ENCODE measurements at regions not wholly inside any gene's neighbourhood (a gene's known extent, or its start where the extent isn't known, plus 50 kb on each side); places are given as distances from the start of the nearest gene placed in this dataset.

DNA sequence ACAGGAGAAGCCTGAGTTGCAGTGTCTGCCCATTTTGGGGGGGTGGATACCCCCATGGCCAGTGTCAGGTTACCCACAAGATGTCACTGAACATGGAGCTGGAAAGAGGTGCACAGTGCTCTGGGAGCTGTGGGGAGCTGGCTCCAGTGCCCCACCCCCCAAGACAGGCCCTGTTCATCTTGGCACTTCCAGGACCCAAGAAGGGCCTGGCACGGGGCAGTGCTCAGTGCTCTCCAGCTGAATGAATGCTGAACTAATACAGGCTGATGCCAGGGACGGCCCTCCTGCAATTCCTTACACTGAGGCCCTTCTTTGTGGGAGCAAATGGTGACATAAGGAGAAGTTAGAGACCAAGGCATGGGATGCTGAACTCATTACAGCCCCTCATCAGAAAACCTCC is 163.4 kb upstream of the GLI2 start:
- Histone ChIP-seq H4K91ac (replicated peaks; ENCODE audit: insufficient read length, low read length) (no peak overlapping the region), H3K36me3 (ENCODE audit: control insufficient read depth in 2 of 4, insufficient read depth in 4 of 4, low read length in 3 of 4) (no peaks in the 10 kb centered on the region), H3K23me2 (ENCODE audit: low read depth, low read length) (no peaks in the 10 kb centered on the region; the same call in 1 of the 2 replicates), H3K14ac (ENCODE audit: insufficient read length) (no peak overlapping the region), H3K23ac (ENCODE audit: insufficient read length) (no peak overlapping the region), H3K56ac (replicated peaks; ENCODE audit: insufficient read length, low read depth, low read length) (no peak overlapping the region), H3K4me3 (ENCODE audit: extremely low read depth in 1 of 4, insufficient read depth in 2 of 4, low read depth in 3 of 4, low read length in 4 of 4) (no peak overlapping the region), H3K27ac (ENCODE audit: low read depth, low read length) (no peak overlapping the region), H3K79me2 (ENCODE audit: control insufficient read depth in 1 of 2, insufficient read depth in 2 of 2, low read length in 2 of 2) (no peaks in the 10 kb centered on the region), H2BK20ac (ENCODE audit: low read length) (no peak overlapping the region), H3K9me3 (ENCODE audit: insufficient read depth in 2 of 2, low read depth in 1 of 2, low read length in 1 of 2) (no peaks in the 10 kb centered on the region), H3K9ac (replicated peaks in 1 of 4; ENCODE audit: extremely low read depth in 1 of 4, low read depth in 3 of 4, low read length in 3 of 4) (no peak overlapping the region), H4K20me1 (replicated peaks in 1 of 2; ENCODE audit: control insufficient read depth in 1 of 2, insufficient read depth in 2 of 2, low read length in 2 of 2) (peaks cover 0 to 2% of the 10 kb centered on the region in 2 experiments), H3K79me1 (ENCODE audit: low read depth, low read length) (no peaks in the 10 kb centered on the region), H3K4ac (replicated peaks; ENCODE audit: insufficient read length, low read depth, low read length) (no peak overlapping the region), H3K27me3 (replicated peaks in 1 of 4; ENCODE audit: control insufficient read depth in 3 of 4, extremely low read depth in 1 of 4, insufficient read depth in 3 of 4, low read length in 3 of 4) (peaks cover 0 to 44% (median 19%) of the 10 kb centered on the region in 4 experiments; a peak in 6 of 7 replicates), H2BK5ac (ENCODE audit: low read depth, low read length) (no peak overlapping the region), H3K4me1 (replicated peaks in 1 of 4; ENCODE audit: control insufficient read depth in 3 of 4, insufficient read depth in 4 of 4, low read length in 3 of 4) (peaks cover 0 to 3% (median 2%) of the 10 kb centered on the region in 4 experiments; a peak in 4 of 7 replicates), H2BK12ac (ENCODE audit: low read depth, low read length) (no peak overlapping the region), H3K18ac (ENCODE audit: extremely low read depth, low read length) (no peak overlapping the region), H2AK5ac (ENCODE audit: low read depth, low read length) (no peak overlapping the region), H2BK15ac (ENCODE audit: low read length) (no peak overlapping the region), H4K8ac (ENCODE audit: extremely low read depth, insufficient read depth, low read length) (no peak overlapping the region), H4K5ac (ENCODE audit: insufficient read length, low read depth, low read length) (no peak overlapping the region), H2AFZ (ENCODE audit: low read length) (no peak overlapping the region), H2BK120ac (replicated peaks; ENCODE audit: low read depth, low read length) (no peak overlapping the region), H3K4me2 (ENCODE audit: insufficient read depth in 1 of 2, low read depth in 2 of 2, low read length in 2 of 2) (no peak overlapping the region)
- POLR2A ChIA-PET (ENCODE audit: partially characterized antibody), result no interaction called here
- no peak for DNase-seq (ENCODE audit: low read depth in 1 of 2, low spot score in 2 of 2)
- 60% methylated on average over 2 of the region's 2 CpGs; no CpG with 5 or more reads in 1 of the 2 experiments for WGBS, 2 experiments (ENCODE audit: extremely low coverage in 1 of 2, insufficient coverage in 1 of 2, insufficient read length in 1 of 2, insufficient replicate concordance in 2 of 2, low coverage in 1 of 2, low lambda C conversion rate in 2 of 2, missing lambda C conversion rate in 1 of 2)
- CTCF ChIA-PET (ENCODE audit: partially characterized antibody), result interaction anchor here (0.8 to 2.3 kb wide), 5 partner anchors 10 to 109 kb away, joined by 3 to 11 read pairs (median 3); no protein-coding TSS in a partner anchor
- FAIRE-seq, result no peak
- TF ChIP-seq YY1 (IDR thresholded peaks at IDR 0.05; ENCODE audit: low read depth, low read length) (no peak), KDM1A (IDR thresholded peaks at IDR 0.05; ENCODE audit: borderline replicate concordance, low read length) (no peak), ATF2 (IDR thresholded peaks at IDR 0.05; ENCODE audit: low read length) (no peak), NRF1 (IDR thresholded peaks at IDR 0.05; ENCODE audit: low read depth, low read length) (no peak), HDAC6 (IDR thresholded peaks at IDR 0.05; ENCODE audit: low read depth, low read length) (no peak), SRF (IDR thresholded peaks at IDR 0.05; ENCODE audit: low read depth, low read length) (no peak), CEBPB (IDR thresholded peaks at IDR 0.05; ENCODE audit: low read depth, low read length) (no peak)
